ENCODE measurements at regions not wholly inside any gene's neighbourhood (a gene's known extent, or its start where the extent isn't known, plus 50 kb on each side); places are given as distances from the start of the nearest gene placed in this dataset.
A peak's percentile ranks its signal among the peaks of the same experiment; 100 is the strongest.
"Not testable (repeated sequence)": the region's sequence is repeated elsewhere in the genome, so short reads cannot be mapped to it uniquely, and the experiment has no call there.

GRCh38 chr4:30838331-30838730, 118.2 kb downstream of the PCDH7 start:
- no peak for DNase-seq

- DNase-seq = peak; percentile 63
Measured at GRCh38 chr4:30839583-30840520, 119.7 kb downstream of the PCDH7 start.

GRCh38 chr4:30840571-30840970, 120.4 kb downstream of the PCDH7 start:
- DNase-seq = no peak

- no peak for DNase-seq
Measured at GRCh38 chr4:30842142-30842541, 122.0 kb downstream of the PCDH7 start.

GRCh38 chr4:30842689-30843088, 122.5 kb downstream of the PCDH7 start:
- DNase-seq = no peak

GRCh38 chr4:30844861-30845582, 124.9 kb downstream of the PCDH7 start:
- no peak for DNase-seq

- DNase-seq = no peak
Measured at GRCh38 chr4:30847167-30847566, 127.0 kb downstream of the PCDH7 start.

GRCh38 chr4:30847958-30848357, 127.8 kb downstream of the PCDH7 start:
- no peak for DNase-seq

GRCh38 chr4:30854531-30854930, 134.4 kb downstream of the PCDH7 start:
- no peak for DNase-seq

GRCh38 chr4:30855232-30855631, 135.1 kb downstream of the PCDH7 start:
- DNase-seq = no peak

- DNase-seq = no peak
Measured at GRCh38 chr4:30856795-30857564, 136.8 kb downstream of the PCDH7 start.

- DNase-seq = no peak
Measured at GRCh38 chr4:30860978-30861377, 140.8 kb downstream of the PCDH7 start.

- DNase-seq = no peak
Measured at GRCh38 chr4:30862196-30862595, 142.0 kb downstream of the PCDH7 start.

GRCh38 chr4:30863021-30863420, 142.9 kb downstream of the PCDH7 start:
- no peak for DNase-seq

- no peak for DNase-seq
Measured at GRCh38 chr4:30865691-30866090, 145.5 kb downstream of the PCDH7 start.

GRCh38 chr4:30866346-30866745, 146.2 kb downstream of the PCDH7 start:
- DNase-seq = no peak

- no peak for DNase-seq
Measured at GRCh38 chr4:30866907-30867306, 146.7 kb downstream of the PCDH7 start.

GRCh38 chr4:30867427-30867826, 147.3 kb downstream of the PCDH7 start:
- DNase-seq = no peak

GRCh38 chr4:30868111-30868895, 148.1 kb downstream of the PCDH7 start:
- DNase-seq = no peak

GRCh38 chr4:30869387-30869786, 149.2 kb downstream of the PCDH7 start:
- not testable (repeated sequence) for DNase-seq

GRCh38 chr4:30870513-30870912, 150.3 kb downstream of the PCDH7 start:
- DNase-seq = no peak

- DNase-seq = no peak
Measured at GRCh38 chr4:30875658-30876269, 155.6 kb downstream of the PCDH7 start.

Measured in islet precursor cell (in vitro differentiated cells).